ENCODE measurements at regions not wholly inside any gene's neighbourhood (a gene's known extent, or its start where the extent isn't known, plus 50 kb on each side); places are given as distances from the start of the nearest gene placed in this dataset.

DNA sequence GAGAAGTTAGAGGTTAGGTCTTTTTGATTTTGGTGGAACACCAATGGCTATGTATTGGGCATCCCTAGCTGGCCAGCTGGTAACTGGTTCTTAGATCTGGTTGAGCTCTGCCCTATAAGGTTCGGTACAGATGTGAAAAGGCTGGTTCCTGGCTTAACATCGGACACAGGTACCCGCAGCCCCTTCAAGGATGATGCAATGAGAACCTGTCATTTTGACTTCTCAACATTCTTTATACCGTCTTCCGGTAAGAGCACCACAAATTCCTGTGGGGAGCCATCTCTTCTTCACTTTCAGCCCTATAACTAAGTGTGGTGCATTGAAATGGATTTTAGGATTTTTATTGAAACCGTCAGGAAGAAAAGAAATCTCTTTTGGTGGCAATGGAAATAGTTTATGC, 222.8 kb downstream of the ADAMTS9 start:
- H3K79me2 ChIP-seq = no peaks in the 10 kb centered on the region
- H3K4me1 ChIP-seq = no peaks in the 10 kb centered on the region
- H3K9me3 ChIP-seq (ENCODE audit: control insufficient read depth, low read length) = no peaks in the 10 kb centered on the region
- no peak overlapping the region for H3K27ac ChIP-seq
- no peak overlapping the region for H2AFZ ChIP-seq
- no peak overlapping the region for H3K4me2 ChIP-seq (ENCODE audit: low read length)
- no peaks in the 10 kb centered on the region for H3K27me3 ChIP-seq (ENCODE audit: control insufficient read depth, insufficient read depth, low read length)
- TF ChIP-seq, protein P1, sequence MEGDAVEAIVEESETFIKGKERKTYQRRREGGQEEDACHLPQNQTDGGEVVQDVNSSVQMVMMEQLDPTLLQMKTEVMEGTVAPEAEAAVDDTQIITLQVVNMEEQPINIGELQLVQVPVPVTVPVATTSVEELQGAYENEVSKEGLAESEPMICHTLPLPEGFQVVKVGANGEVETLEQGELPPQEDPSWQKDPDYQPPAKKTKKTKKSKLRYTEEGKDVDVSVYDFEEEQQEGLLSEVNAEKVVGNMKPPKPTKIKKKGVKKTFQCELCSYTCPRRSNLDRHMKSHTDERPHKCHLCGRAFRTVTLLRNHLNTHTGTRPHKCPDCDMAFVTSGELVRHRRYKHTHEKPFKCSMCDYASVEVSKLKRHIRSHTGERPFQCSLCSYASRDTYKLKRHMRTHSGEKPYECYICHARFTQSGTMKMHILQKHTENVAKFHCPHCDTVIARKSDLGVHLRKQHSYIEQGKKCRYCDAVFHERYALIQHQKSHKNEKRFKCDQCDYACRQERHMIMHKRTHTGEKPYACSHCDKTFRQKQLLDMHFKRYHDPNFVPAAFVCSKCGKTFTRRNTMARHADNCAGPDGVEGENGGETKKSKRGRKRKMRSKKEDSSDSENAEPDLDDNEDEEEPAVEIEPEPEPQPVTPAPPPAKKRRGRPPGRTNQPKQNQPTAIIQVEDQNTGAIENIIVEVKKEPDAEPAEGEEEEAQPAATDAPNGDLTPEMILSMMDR (IDR thresholded peaks at IDR 0.05) = no peak
- no peak overlapping the region for H3K4me3 ChIP-seq (ENCODE audit: low read depth, low read length)
- H3K36me3 ChIP-seq (ENCODE audit: control insufficient read depth, insufficient read depth, low read length) = no peaks in the 10 kb centered on the region
- H3K9ac ChIP-seq = no peak overlapping the region

DNA sequence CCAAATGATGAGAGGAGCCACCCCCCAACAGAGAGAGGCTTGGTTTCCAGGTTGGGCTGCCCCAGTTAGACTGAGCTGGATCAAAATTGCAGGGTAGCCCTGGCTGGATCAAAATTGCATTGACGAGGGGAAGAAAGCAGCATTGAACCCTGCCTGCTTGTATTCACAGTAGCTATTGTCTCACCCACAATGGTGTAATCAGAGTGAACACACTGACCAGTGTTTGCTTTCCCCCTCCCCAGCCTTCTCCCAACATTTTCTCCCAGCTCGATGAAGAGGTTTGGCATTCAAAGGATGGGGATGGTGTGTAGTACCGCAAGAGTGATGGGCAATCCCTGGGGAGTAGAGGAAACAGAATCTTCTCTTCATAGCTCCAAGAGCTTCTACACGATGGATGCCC, 223.8 kb downstream of the ADAMTS9 start:
- Histone ChIP-seq H3K9ac (no peak overlapping the region), H2AFZ (no peak overlapping the region), H3K4me2 (ENCODE audit: low read length) (no peak overlapping the region), H3K4me1 (no peaks in the 10 kb centered on the region), H3K27ac (no peak overlapping the region), H3K4me3 (ENCODE audit: low read depth, low read length) (no peak overlapping the region), H3K36me3 (ENCODE audit: control insufficient read depth, insufficient read depth, low read length) (no peaks in the 10 kb centered on the region), H3K79me2 (no peaks in the 10 kb centered on the region), H3K9me3 (ENCODE audit: control insufficient read depth, low read length) (no peaks in the 10 kb centered on the region), H3K27me3 (ENCODE audit: control insufficient read depth, insufficient read depth, low read length) (no peaks in the 10 kb centered on the region)
- TF ChIP-seq, protein P1 (IDR thresholded peaks at IDR 0.05) = no peak

DNA sequence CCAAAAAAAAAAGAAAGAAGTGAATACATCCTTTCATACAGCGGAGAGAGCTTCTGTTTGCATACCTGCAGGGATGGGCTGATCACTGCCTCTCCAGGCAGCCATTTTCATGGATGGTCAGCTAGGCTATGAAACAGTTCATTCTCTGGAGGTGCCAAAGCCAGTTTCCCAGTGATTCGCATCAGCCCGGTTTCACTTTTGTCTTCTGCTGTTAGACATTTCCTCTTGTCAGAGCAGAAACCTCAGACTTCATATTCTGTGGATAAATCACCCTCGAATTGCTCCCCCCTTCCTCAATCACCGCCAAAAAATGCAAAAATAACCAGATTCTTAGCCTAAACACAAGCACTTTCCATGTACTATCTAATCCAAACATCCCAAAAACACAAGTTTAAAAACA, 225.6 kb downstream of the ADAMTS9 start:
- TF ChIP-seq, protein P1 (IDR thresholded peaks at IDR 0.05) = no peak
- Histone ChIP-seq H3K4me1 (no peaks in the 10 kb centered on the region), H3K27ac (no peak overlapping the region), H3K9ac (no peak overlapping the region), H2AFZ (peak overlapping the region; percentile 15), H3K9me3 (ENCODE audit: control insufficient read depth, low read length) (no peaks in the 10 kb centered on the region), H3K79me2 (no peaks in the 10 kb centered on the region), H3K4me3 (ENCODE audit: low read depth, low read length) (no peak overlapping the region), H3K36me3 (ENCODE audit: control insufficient read depth, insufficient read depth, low read length) (no peaks in the 10 kb centered on the region), H3K27me3 (ENCODE audit: control insufficient read depth, insufficient read depth, low read length) (no peaks in the 10 kb centered on the region), H3K4me2 (ENCODE audit: low read length) (no peak overlapping the region)

GRCh38 chr3:64460877-64461276, 226.9 kb downstream of the ADAMTS9 start:
- Histone ChIP-seq H3K4me2 (ENCODE audit: low read length) (no peak overlapping the region), H3K4me3 (ENCODE audit: low read depth, low read length) (no peak overlapping the region), H3K9ac (no peak overlapping the region), H3K27me3 (ENCODE audit: control insufficient read depth, insufficient read depth, low read length) (no peaks in the 10 kb centered on the region), H3K79me2 (no peaks in the 10 kb centered on the region), H3K4me1 (no peaks in the 10 kb centered on the region), H3K36me3 (ENCODE audit: control insufficient read depth, insufficient read depth, low read length) (no peaks in the 10 kb centered on the region), H2AFZ (no peak overlapping the region), H3K9me3 (ENCODE audit: control insufficient read depth, low read length) (no peaks in the 10 kb centered on the region), H3K27ac (no peak overlapping the region)
- TF ChIP-seq, protein P1 (IDR thresholded peaks at IDR 0.05) = no peak

- no peaks in the 10 kb centered on the region for H3K9me3 ChIP-seq (ENCODE audit: control insufficient read depth, low read length)
- no peaks in the 10 kb centered on the region for H3K79me2 ChIP-seq
- TF ChIP-seq, protein P1 (IDR thresholded peaks at IDR 0.05) = no peak
- H2AFZ ChIP-seq = no peak overlapping the region
- H3K4me2 ChIP-seq (ENCODE audit: low read length) = no peak overlapping the region
- no peaks in the 10 kb centered on the region for H3K4me1 ChIP-seq
- no peak overlapping the region for H3K9ac ChIP-seq
- no peak overlapping the region for H3K27ac ChIP-seq
- no peak overlapping the region for H3K4me3 ChIP-seq (ENCODE audit: low read depth, low read length)
- no peaks in the 10 kb centered on the region for H3K27me3 ChIP-seq (ENCODE audit: control insufficient read depth, insufficient read depth, low read length)
- H3K36me3 ChIP-seq (ENCODE audit: control insufficient read depth, insufficient read depth, low read length) = no peaks in the 10 kb centered on the region
These were observed 227.6 kb downstream of the ADAMTS9 start for GRCh38 chr3:64460141-64460730.
